Thyroid gland (tissue), 4 donors: ENCODE measurements at regions not wholly inside any gene's neighbourhood (a gene's known extent, or its start where the extent isn't known, plus 50 kb on each side); places are given as distances from the start of the nearest gene placed in this dataset.
A peak's percentile ranks its signal among the peaks of the same experiment; 100 is the strongest.

Experiments used
- POLR2A ChIP-seq, 2 donors: fragments of 450-650 bp; IDR thresholded peaks; one replicate each; pipeline ENCODE4 v1.6.1; 2017; ENCODE audit warnings: antibody characterized with exemption in 2 of 2, mild to moderate bottlenecking in 2 of 2, moderate library complexity in 1 of 2
- TF ChIP-seq, protein P1 (sequence below), 6 experiments: fragments of 200-600 bp in 3 of 6; fragments of 450-650 bp in 3 of 6; sonication (generic) in 3 of 6; IDR thresholded peaks; one replicate each; pipeline ENCODE4 v1.5.1; 2016 to 2019; ENCODE audit warnings: antibody characterized with exemption in 6 of 6, mild to moderate bottlenecking in 2 of 6, inconsistent platforms in 1 of 6, moderate library complexity in 1 of 6

DNA sequence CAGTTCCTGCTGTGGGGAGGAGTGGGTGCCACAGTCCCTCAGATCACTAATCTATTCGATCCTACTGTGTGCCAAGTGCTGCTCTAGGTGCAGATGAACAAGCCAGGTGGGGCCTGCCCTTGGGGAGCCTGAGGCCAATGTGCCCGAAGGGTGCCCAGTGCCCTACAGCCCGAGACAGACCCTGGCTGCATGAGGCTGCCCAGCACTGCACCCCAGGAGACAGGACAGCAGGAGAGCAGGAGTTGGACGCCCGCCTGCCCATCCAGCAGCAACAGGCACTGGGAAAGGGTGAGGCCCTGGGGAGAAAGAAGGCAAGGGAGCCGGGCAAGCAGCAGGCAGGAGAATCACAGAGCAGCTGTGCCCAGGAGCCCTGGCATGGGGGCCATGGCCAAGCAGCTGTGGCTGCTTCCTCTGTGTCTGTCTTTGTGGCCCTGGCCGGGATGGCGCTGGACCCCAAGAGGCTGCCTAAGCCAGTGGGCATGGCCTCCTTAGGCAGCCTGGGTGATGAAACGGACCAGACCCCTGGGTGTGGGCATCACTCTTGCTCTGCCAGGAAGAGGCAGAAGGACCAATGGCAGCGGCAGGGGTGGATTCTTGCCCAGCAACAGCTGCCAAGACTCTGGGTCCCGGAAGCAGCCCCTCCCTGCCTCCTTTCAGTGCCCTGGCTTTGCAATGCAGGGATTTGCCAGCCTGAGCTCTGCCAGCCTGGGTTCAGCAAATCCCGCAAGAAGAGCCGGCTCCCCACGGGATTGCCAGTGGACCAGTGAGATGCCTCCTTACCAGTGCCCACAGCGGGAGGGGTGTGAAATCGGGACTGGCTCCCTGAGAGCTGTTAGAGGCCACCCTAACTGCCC lies 179.6 kb upstream of the TNRC6C start:
- TF ChIP-seq POLR2A (IDR thresholded peaks at IDR 0.05) = peak in 1 of 2 donors; percentile 12
- TF ChIP-seq, protein P1, sequence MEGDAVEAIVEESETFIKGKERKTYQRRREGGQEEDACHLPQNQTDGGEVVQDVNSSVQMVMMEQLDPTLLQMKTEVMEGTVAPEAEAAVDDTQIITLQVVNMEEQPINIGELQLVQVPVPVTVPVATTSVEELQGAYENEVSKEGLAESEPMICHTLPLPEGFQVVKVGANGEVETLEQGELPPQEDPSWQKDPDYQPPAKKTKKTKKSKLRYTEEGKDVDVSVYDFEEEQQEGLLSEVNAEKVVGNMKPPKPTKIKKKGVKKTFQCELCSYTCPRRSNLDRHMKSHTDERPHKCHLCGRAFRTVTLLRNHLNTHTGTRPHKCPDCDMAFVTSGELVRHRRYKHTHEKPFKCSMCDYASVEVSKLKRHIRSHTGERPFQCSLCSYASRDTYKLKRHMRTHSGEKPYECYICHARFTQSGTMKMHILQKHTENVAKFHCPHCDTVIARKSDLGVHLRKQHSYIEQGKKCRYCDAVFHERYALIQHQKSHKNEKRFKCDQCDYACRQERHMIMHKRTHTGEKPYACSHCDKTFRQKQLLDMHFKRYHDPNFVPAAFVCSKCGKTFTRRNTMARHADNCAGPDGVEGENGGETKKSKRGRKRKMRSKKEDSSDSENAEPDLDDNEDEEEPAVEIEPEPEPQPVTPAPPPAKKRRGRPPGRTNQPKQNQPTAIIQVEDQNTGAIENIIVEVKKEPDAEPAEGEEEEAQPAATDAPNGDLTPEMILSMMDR (IDR thresholded peaks at IDR 0.05) = no peak
